ENCODE measurements at regions not wholly inside any gene's neighbourhood (a gene's known extent, or its start where the extent isn't known, plus 50 kb on each side); places are given as distances from the start of the nearest gene placed in this dataset.
"Not testable (repeated sequence)": the region's sequence is repeated elsewhere in the genome, so short reads cannot be mapped to it uniquely, and the experiment has no call there.

GRCh38 chr21:14008436-14008835, 202.3 kb downstream of the LIPI start:
- not testable (repeated sequence) for DNase-seq (ENCODE audit: low read depth in 2 of 2)

GRCh38 chr21:14008006-14008405, 202.7 kb downstream of the LIPI start:
- not testable (repeated sequence) for DNase-seq (ENCODE audit: low read depth in 2 of 2)

- DNase-seq (ENCODE audit: low read depth in 2 of 2), result not testable (repeated sequence)
Observed at GRCh38 chr21:14006144-14006543, 204.6 kb downstream of the LIPI start.

- DNase-seq (ENCODE audit: low read depth in 2 of 2), result not testable (repeated sequence)
Observed at GRCh38 chr21:13986996-13987958, 223.5 kb downstream of the LIPI start.

GRCh38 chr21:13985865-13986863, 224.6 kb downstream of the LIPI start:
- not testable (repeated sequence) for DNase-seq (ENCODE audit: low read depth in 2 of 2)

- not testable (repeated sequence) for DNase-seq (ENCODE audit: low read depth in 2 of 2)
Observed at GRCh38 chr21:13985137-13985864, 225.5 kb downstream of the LIPI start.

GRCh38 chr21:13984728-13985127, 226.0 kb downstream of the LIPI start:
- DNase-seq (ENCODE audit: low read depth in 2 of 2), result not testable (repeated sequence)

- not testable (repeated sequence) for DNase-seq (ENCODE audit: low read depth in 2 of 2)
Observed at GRCh38 chr21:13981176-13982087, 229.3 kb downstream of the LIPI start.

GRCh38 chr21:13980115-13980662, 230.6 kb downstream of the LIPI start:
- peak; percentile 40 to 44 for DNase-seq (ENCODE audit: low read depth in 2 of 2)

- not testable (repeated sequence) for DNase-seq (ENCODE audit: low read depth in 2 of 2)
Observed at GRCh38 chr21:13979608-13980007, 231.1 kb downstream of the LIPI start.

GRCh38 chr21:13974582-13974981, 236.2 kb downstream of the LIPI start:
- not testable (repeated sequence) for DNase-seq (ENCODE audit: low read depth in 2 of 2)

- DNase-seq (ENCODE audit: low read depth in 2 of 2), result not testable (repeated sequence)
Observed at GRCh38 chr21:13969853-13970252, 240.9 kb downstream of the LIPI start.

- DNase-seq (ENCODE audit: low read depth in 2 of 2), result not testable (repeated sequence)
Observed at GRCh38 chr21:13969002-13969401, 241.8 kb downstream of the LIPI start.

- DNase-seq (ENCODE audit: low read depth in 2 of 2), result not testable (repeated sequence)
Observed at GRCh38 chr21:13963259-13963658, 247.5 kb downstream of the LIPI start.

- no peak for DNase-seq (ENCODE audit: low read depth in 2 of 2)
Observed at GRCh38 chr21:13937236-13937635, 273.5 kb downstream of the LIPI start.

GRCh38 chr21:13936033-13936937, 274.5 kb downstream of the LIPI start:
- DNase-seq (ENCODE audit: low read depth in 2 of 2), result not testable (repeated sequence)

- DNase-seq (ENCODE audit: low read depth in 2 of 2), result not testable (repeated sequence)
Observed at GRCh38 chr21:13935396-13936032, 275.2 kb downstream of the LIPI start.

- DNase-seq (ENCODE audit: low read depth in 2 of 2), result not testable (repeated sequence)
Observed at GRCh38 chr21:13934887-13935342, 275.8 kb downstream of the LIPI start.
